ENCODE measurements at regions not wholly inside any gene's neighbourhood (a gene's known extent, or its start where the extent isn't known, plus 50 kb on each side); places are given as distances from the start of the nearest gene placed in this dataset.

DNA sequence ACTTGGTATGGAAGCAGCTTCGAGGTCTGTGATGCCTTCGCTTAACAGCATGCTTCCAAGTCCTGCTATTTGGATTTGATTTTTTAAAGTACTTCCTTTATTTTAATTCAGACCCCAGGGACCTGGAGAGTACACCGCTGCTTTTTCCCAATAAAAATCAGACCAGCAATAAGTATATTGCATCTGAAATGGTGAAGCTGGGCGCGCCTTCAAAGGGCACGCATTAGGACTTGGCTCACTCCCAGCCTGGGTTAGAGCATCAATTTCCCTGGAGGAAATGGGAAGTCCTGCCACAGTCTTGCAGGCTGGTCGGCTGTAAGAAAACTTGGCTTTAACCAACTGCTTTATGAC, 325.1 kb downstream of the RRAGC start:
- TF ChIP-seq, protein P1, sequence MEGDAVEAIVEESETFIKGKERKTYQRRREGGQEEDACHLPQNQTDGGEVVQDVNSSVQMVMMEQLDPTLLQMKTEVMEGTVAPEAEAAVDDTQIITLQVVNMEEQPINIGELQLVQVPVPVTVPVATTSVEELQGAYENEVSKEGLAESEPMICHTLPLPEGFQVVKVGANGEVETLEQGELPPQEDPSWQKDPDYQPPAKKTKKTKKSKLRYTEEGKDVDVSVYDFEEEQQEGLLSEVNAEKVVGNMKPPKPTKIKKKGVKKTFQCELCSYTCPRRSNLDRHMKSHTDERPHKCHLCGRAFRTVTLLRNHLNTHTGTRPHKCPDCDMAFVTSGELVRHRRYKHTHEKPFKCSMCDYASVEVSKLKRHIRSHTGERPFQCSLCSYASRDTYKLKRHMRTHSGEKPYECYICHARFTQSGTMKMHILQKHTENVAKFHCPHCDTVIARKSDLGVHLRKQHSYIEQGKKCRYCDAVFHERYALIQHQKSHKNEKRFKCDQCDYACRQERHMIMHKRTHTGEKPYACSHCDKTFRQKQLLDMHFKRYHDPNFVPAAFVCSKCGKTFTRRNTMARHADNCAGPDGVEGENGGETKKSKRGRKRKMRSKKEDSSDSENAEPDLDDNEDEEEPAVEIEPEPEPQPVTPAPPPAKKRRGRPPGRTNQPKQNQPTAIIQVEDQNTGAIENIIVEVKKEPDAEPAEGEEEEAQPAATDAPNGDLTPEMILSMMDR (IDR thresholded peaks at IDR 0.05), result no peak
- TF ChIP-seq POLR2A (IDR thresholded peaks at IDR 0.05), result no peak
